NCI-H1694 treated with DMSO at 0.1 percent for 48 hours (cell line): ENCODE measurements at regions not wholly inside any gene's neighbourhood (a gene's known extent, or its start where the extent isn't known, plus 50 kb on each side); places are given as distances from the start of the nearest gene placed in this dataset.
"Not testable (repeated sequence)": the region's sequence is repeated elsewhere in the genome, so short reads cannot be mapped to it uniquely, and the experiment has no call there.

Source experiments
- DNase-seq: peaks from one replicate; lab custom pipeline; 2025; lab: John Stamatoyannopoulos, UW

DNA sequence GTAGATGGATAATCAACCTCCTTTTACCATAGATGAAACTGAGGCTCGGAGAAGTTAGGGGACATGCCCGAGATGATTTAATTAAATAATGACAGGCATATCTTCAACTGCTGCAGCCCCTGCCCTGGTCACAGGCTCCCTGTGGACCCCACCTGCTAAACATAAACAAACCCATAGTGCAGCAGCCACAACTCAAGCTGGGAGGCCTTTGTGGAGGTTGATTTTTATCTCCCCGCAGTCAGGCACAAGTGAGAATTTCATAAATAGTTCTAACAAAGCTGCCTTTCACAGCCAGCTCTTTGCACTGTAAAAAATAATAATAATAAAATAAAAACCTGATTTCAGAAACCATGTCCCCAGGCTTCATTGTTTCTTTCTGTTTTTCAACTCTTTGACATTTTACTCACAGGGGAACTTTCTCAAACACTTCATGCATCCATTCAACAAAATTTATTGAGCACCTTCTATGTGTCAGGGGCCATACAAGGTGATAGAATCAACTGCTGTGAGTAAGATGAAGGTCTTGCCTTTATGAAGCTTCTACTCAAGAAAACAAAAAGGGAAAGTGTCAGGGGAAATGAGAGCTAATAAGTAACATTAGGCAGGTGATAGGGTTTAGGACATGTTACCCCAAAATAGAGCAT lies 393.6 kb upstream of the PROK2 start:
- no peak for DNase-seq

DNA sequence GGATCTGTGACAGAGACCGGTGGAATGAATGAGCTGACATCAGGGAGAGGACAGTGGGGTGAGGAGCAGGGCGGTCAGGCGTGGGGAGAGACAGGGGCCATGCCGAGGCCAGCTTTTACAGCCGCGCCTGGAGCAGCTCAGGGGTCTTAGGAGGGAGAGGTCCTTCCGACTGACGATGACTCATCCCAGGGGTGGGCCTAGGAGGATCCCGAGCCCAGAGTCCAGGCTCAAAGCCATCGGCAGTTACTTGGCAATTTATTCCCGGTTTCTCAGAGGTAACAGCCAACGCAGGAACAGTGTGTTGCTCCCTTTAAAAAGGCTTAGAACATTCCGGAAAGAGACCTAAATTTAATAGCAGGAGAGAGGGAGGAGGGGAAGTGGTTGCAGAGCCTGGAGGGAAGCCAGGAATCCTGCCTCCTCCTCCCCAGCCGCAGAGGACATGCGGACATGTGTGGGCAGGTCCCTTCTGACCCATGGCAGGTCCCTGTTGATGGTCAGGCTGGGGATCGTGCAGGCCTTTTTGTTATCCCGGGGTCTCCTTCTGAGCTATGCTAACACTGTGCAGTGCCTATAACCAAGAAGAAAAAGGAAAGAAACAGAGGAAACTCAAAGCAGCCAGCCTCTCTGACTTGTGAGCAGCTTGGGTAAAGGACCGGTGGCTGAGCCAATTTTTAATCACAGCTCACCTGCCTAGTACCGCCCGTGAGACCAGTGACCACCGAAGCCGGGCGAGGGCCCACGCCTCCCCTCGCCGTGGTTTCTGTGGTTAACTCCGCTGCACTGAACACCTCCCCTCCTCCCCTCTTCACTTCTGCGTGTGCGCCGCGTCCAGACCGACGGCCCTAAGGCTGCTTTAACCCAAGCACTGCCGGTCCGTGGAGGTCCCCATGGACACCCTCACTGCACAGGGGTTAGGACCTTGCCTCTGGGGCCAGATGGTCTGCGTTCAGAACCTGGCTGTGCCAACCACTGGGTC lies 392.4 kb upstream of the PROK2 start:
- no peak for DNase-seq

DNA sequence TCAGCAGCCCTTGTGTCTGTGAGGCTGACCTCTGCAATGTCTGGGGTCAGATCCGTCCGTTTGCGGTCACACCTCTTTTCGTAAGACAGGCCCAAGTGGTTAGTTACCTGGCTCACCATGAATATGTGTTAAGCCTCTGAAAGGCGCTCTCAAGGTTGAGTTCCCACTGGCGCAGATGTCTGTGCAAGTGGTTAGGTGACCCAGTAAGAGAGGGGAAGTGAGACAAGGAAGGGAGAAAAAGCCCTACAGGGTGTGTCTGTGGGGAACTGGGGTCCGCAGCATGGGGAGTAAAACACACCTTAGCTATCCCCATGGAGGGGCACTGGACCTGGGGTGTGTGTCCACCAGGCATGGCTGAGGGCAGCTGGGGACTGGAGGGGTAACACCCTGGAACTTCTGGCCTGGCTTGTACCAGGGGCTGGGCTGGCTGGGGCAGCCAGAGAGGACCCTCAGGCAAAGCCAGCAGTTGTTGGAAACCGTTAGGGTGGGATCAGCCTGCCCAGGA lies 391.6 kb upstream of the PROK2 start:
- no peak for DNase-seq

DNA sequence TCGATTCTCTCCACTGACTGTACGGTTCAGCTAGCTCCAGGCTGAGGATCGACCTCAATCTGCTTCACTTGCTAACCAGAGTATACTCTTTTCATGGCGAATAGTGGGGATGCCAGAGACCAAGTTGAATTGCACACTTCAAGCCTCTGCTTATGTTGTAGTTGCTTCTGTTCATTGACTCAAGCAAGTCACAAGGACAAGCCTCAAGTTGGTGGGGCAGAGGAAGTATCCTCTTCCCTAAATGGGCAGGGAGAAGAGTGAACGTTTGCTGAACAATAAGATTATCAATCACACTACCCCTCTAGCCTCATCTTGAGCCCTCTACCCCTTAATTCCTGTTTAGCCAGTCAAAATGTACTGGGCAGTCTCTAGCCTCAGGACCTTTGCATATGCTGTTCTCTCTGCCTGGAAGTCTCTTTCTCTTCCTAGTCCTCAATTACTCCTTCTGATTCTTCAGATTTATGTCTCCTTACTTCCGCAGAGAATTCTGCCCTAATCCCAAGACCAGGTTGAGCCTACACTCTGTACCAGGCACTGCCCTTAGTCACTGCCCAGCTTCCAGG lies 390.4 kb upstream of the PROK2 start:
- no peak for DNase-seq

DNA sequence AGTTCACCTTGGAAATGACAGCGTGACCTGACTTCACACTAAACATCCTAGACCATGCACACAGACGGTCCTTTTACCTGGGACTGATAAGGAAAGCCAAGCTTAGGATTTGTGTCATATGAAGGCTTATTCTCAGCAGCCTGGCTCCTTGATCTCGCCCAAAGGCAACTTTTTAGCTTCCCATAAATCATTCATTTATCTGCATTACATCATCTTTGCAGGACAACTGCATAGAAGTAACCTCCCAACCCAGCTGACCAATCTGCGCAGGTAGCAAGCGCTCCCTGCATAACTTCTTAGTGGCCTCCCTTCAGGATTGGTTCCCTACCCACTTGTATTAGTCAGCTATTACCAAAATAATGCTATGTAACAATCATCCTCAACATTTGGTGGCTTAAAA lies 389.9 kb upstream of the PROK2 start:
- no peak for DNase-seq

DNA sequence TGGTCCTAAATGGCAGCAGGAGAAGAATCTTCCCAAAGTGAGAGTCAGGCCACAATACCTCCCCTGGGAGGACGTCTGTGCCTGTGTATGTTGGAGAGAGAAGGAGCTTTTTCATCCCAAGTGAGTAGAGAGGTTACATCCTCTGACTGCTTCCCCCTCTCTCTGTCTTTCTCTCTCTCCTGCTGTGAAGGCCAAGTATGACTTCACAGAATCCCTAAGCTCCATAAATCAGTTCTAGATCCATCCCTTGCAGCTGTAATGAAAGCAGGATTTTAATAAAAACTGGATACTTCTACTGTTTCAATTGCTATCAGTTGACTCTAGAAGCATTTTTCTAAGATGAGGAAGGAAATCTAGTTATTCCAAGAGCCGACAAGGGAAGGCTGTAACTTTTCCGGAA lies 389.1 kb upstream of the PROK2 start:
- no peak for DNase-seq

DNA sequence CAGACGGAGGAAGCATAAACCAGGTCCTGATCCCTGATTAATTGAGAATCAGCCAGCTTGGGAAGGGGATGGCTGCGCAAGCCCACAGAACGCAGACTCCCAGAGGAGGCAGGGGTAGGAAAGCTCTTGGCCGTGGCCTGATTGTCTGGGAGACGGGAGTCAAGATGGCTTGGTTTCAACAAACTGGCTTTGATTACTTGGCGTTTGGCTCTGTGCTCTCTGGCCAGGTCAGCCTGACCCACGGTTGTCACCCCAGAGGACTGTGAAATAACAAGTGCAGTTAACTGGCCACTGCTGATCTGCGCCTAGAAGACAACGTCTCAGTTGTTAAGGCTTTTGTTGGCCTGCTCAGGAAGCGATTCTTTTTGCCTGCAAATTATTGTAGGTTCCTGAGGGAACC lies 387.0 kb upstream of the PROK2 start:
- DNase-seq, result no peak

DNA sequence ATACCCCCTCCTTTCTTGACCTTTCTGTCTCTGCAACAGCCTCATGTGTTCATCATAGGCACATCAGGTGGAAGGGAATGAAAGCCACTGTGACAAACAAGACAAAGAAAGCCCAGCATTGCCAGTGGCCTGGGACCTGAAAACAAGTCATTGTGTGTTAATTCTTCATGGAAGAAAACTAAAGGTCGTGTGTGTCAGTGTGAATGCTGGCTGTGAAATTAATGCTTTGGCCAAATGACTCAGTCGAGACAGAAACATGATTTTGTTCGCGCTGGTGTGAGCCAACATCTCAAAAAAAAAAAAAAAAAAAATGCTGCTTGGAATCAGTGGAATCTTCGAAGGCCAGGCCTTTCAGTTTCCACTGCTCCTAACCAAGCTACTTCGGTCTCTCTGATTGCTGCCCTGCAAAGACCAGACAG lies 386.5 kb upstream of the PROK2 start:
- no peak for DNase-seq

DNA sequence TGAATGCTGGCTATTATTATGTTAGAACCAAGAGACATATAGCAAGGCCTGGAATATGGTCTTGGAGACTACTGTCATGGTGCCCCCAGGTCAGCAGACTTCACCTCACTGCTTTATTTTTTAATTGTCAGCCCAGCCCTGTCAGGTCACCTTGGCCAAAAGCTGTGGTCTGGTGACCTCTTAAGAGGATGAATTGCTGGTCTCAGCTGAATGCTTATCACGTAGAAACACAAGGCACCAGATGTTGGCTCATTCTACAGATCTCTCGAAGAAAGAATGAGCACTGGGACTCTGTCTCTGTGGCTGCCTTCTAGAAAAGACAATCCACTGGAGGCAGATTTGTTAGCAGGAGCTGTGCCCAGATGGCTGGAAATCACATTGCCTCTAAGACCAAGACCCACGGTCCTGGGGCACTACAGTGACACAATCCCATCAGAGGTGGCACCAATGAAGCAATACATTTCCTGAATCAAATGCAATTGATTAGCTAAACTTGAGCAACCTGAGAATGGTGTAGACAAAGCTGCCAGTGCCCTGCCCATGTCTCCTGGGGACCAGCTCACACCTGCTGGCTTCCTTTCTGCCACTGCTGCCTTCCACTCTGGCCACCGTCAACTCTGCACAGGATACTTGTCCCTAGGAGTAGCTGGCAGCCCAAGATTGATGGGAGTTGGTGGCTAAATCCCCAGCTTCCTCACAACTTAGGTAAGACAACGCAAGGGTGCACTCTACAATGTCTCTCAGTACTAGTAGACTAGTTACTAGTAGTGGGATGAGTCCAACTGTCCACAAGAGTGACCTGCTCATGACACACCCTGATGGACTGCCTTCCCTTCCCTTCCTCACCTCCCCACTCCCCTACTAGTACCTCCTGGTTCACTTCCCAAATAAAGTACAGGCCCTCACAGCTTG lies 384.9 kb upstream of the PROK2 start:
- DNase-seq, result no peak

DNA sequence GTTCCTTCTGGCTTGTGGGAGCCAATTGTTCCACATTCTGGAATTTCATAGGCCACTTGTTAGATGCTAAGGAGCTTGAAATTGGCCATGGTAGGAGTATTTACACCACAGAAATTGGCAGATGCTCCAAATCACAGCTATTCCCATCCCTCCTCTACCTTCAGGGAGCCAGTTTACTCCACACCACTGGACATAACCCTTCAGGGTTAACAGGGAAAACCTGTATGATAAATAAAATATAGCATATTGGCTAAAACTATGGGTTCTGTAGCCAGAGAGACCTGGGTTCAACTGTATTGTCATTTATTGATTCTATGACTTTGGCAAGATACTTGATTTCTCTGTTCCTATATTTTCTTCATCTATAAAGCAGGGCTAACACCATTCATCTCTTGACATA lies 384.2 kb upstream of the PROK2 start:
- DNase-seq, result no peak

DNA sequence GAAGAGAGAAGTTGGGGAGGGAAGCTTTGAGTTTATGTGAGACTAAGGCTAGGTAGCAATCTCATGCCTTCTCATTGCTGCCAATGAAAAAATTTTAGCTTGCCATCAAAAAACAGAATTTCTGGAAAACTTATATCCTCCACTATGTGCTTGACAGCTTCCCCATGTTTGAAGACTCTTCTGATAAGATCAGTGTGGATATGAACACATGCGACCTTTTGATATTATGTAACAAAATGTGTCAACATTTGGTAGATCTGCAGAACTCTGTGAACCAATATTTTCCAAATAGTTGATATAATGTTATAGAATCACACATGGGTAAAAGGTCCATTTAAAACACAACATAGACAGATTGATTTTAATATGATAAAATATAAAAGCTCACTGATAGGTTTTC lies 380.9 kb upstream of the PROK2 start:
- no peak for DNase-seq

DNA sequence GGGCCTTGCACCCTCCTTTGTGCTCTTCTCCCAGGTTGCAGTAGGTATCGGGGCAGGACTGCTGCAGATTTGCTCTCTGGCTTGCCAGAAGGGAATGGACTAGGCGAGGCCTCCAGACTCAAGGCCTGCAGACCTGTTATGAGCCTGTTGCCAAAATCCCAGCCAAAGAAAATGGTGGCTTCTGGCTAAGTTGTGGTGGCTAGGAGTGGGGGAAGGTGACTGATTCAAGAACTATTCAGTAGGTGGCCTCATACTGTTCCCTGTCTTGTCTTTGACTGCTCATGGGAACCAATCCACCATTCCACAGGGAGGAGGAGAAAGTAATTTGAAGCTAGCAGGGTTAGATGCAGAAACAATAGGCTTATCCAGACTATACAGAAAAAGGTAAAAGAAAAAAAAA lies 380.4 kb upstream of the PROK2 start:
- DNase-seq, result no peak

DNA sequence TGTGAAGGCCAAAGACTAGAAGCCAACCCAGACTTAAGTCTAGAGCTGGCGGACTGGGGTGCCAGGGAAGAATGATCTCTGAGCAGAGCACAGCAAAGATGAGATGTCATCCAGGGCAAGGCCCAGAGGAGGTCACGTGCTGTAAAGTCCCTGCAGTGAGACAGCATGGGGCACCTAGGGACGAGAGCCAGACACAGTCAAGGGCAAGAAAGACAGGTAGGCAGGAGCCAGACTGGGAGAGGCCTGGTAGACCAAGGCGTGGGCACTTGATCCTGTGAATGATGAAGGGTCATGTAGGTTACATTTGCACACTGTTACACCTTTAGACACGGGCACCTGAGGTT lies 379.7 kb upstream of the PROK2 start:
- DNase-seq, result no peak

DNA sequence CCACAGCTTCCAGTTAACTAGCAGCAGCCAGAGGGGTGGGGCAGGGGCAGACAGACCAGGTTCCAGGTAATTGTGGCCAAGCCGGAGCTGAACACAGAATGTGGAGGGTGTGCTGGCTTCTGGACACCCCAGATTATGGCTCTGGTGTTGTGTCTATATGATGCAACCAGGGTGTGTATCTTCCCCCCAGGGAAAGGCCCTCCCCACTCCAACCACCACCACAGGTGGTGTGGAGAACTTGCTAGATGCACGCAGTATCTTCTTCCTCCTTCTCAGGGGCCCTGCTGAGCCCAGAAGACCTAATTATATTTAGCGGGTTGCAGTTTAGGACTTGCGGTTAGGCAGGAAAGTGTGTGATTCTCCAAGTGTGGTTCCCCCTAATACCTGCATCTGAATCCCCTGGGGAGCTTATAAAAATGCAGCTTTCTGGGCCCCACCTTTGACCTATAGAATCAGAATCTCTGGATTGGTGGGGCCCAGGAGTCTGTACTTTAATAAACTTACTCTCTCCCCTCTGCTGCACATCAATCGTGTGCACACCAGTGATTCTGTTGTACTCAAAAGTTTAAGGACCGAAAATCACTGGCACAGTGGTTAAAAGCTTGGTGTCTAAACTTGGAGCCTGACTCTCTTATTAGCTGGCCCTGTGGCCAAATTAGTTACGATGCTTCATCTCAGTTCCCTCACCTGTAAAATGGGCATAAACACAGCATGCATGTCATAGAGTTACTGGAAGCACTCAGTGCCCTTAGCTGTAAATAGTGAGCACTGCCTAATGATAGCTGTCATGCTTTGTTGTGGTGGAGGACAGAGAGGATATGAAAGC lies 379.1 kb upstream of the PROK2 start:
- no peak for DNase-seq

DNA sequence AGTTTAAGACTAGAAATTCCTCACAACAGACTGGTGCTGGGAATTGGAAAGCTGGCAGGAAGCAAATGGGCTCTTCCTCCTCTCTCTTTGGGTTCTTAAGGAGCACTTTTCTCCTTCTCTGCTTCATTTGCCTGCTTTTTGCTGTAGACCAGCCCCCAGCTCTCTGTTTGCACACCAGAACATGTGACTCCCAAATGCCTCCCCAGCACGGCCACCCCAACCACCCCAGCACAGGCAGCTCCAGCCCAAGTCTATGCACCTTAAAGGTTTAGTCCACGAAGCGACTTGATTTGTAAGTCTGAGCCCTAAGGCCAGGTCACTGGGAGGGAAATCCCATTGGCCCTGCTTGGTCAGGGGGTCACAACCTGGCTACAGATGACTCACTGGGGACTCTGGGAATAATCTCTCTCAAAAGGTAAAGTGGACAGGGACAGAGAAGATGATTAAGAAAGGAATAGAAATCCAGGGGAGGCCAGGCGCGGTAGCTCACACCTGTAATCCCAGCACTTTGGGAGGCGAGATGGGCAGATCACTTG lies 377.8 kb upstream of the PROK2 start:
- no peak for DNase-seq

DNA sequence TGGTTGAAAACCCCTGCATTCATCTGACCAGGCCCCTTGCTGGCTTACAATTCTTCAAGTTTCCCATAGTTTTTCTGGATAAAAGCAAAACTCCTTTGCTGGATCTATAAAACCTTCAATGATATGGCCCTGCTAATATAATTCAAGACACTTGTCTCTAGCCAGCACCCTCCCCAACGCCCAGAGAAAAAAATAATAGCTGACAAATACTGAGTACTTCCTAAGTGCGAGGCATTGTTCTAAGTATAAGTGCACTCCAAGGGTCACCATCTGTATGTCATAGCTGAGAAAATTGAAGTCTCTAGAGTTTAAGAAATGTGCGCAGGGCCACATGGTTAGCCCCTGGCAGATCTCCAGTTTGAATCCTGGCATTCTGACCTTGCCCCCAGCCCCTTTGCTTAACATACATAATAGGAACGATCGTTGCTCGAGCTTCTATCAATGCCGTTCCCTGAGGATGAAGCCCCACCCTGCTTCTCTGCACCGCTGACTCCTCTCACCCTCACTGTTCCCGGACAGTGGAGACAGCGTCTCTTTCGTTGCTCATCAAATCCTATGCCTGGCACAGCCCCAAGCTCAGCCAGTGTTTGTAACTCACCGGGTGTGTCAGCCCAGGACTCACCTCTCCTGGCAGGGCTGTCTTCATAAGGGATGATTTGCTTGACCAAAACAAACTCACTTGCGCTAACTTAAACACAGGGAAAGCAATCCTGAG lies 377.1 kb upstream of the PROK2 start:
- DNase-seq, result no peak

DNA sequence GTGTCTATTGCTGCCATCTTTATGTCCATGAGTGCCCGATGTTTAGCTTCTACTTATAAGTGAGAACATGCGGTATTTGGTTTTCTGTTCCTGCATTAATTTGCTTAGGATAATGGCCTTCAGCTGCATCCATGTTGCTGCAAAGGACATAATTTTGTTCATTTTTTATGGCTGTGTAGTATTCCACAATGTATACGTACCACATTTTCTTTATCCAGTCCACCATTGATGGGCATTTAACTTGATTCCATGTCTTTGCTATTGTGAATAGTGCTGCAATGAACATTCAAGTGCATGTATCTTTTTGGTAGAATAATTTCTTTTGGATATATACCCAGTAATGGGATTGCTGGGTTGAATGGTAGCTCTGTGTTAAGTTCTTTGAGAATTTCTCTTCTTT lies 376.3 kb upstream of the PROK2 start:
- not testable (repeated sequence) for DNase-seq

DNA sequence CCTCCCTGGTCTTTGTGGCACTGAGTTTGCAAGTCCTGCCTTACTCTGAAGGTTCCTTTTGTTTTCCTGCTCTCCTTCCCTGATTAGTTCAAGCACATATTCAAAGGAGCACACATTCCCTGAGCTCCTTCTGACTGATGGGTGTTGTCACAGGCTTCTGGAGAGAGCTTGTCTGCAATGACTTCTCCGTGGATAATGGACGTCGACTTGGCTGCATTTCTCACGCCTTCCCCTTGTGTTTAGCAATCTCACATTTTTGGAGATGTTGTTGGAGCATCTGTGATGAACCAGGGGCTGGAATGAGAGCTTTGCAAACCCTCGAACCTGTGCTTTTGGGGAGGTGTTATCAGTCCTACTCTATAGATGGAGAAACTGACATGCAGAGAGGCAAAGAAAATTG lies 375.4 kb upstream of the PROK2 start:
- no peak for DNase-seq

DNA sequence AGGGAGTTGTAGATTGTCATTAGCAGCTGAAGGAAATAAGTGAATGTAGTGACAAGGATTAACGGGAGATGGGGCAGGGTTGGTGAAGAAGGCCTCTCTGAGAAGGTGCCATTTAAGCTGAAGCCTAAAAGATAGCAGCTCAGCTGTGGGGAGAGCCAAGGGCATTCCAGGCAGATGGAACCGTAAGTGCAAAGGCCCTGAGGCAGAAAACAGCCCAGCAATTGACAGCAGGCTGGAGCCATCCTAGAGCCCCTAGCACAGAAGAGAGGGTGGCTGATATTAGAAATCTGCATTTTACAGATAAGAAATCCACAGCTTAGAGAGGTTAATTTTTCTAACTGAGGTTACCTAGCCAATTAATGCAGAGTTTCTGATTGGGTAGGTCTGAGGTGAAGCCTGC lies 374.5 kb upstream of the PROK2 start:
- no peak for DNase-seq

DNA sequence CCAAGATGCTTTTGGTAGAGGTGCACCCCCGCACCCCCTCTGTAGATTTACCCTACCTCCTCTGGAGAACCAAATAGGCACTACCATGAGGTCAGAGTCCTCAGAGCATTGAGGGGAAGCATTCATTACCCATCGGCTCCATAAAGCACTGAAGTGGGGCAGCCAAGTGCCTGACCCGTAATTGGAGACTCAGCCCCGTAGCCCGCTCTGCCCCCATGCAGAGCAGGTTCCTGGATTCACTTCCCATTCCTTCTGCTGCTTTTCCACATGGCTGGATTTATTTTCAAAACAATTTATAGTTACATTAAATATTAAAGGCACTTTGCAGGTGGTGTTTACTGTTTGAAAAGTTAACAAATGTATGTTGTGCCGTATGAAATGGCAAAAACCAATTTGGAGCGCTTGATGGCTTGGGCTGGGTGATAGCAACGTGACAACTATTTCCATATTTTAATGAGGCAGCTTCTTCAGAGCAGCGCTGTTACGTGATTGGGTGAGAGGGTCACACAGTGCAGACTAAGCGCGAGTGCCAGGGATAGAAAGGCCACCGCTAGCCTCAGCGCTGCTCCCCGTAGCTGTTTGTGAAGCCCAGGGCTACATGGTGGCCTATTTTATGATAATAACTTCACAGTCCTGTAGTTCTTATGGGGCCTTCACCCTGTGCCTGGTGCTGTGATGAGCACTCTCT lies 373.8 kb upstream of the PROK2 start:
- peak; percentile 35 for DNase-seq
